ENCODE measurements at regions not wholly inside any gene's neighbourhood (a gene's known extent, or its start where the extent isn't known, plus 50 kb on each side); places are given as distances from the start of the nearest gene placed in this dataset.

DNA sequence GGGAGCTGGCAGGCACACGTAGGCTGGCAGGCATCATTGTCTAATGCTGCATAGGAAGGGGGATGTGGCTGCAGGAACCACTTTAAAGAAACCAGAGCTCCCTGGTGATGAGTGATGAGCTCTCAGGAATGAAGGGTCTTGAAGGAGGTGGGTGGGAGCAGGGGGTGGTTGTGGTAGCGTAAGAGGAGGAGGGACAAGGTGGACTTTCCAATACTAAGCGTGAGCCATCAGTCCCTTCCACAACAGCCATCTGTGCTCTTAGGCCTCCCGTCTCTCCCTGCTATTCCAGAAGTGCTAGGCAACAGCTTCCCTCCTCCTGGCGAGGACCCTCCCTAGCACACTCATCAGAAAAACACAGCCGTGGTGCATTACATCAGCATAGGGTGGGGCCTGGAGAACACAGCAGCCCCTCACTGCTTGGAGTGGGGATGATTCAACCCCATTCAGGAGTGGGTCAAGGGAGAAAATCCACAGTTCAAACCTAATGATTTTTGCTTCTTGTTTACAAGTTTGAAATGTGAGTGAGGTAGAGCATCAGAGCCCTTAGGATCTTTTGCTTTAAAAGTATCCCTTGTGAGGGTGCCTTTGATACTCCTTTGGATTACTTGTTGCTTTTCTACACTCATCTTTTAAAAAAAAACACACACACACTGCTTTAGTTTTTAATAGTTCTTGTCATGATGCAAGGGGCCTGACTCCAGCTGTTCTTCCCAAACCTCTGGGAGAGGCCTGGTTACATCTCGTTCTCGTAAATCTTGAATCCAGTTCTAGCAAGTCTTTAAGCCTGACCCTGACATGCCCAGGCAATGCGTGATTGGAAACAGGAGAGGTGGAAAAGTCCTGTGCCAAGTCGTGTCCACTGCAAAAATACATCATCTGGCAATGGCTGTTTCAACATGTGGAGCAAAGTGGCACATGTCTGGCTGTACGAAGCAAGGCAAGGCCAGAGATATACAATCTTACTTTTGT, 356.4 kb upstream of the DDHD1 start:
- Histone ChIP-seq H2AFZ (no peak overlapping the region), H3K27me3 (ENCODE audit: control insufficient read depth, insufficient read depth, low read length) (no peaks in the 10 kb centered on the region), H3K27ac (no peak overlapping the region), H3K9me3 (ENCODE audit: control insufficient read depth, low read length) (no peaks in the 10 kb centered on the region), H3K36me3 (ENCODE audit: control insufficient read depth, insufficient read depth, low read length) (no peaks in the 10 kb centered on the region), H3K4me2 (ENCODE audit: low read length) (no peak overlapping the region), H3K9ac (no peak overlapping the region), H3K79me2 (no peaks in the 10 kb centered on the region), H3K4me3 (ENCODE audit: low read depth, low read length) (no peak overlapping the region), H3K4me1 (no peaks in the 10 kb centered on the region)
- TF ChIP-seq, protein P1, sequence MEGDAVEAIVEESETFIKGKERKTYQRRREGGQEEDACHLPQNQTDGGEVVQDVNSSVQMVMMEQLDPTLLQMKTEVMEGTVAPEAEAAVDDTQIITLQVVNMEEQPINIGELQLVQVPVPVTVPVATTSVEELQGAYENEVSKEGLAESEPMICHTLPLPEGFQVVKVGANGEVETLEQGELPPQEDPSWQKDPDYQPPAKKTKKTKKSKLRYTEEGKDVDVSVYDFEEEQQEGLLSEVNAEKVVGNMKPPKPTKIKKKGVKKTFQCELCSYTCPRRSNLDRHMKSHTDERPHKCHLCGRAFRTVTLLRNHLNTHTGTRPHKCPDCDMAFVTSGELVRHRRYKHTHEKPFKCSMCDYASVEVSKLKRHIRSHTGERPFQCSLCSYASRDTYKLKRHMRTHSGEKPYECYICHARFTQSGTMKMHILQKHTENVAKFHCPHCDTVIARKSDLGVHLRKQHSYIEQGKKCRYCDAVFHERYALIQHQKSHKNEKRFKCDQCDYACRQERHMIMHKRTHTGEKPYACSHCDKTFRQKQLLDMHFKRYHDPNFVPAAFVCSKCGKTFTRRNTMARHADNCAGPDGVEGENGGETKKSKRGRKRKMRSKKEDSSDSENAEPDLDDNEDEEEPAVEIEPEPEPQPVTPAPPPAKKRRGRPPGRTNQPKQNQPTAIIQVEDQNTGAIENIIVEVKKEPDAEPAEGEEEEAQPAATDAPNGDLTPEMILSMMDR (IDR thresholded peaks at IDR 0.05): no peak

DNA sequence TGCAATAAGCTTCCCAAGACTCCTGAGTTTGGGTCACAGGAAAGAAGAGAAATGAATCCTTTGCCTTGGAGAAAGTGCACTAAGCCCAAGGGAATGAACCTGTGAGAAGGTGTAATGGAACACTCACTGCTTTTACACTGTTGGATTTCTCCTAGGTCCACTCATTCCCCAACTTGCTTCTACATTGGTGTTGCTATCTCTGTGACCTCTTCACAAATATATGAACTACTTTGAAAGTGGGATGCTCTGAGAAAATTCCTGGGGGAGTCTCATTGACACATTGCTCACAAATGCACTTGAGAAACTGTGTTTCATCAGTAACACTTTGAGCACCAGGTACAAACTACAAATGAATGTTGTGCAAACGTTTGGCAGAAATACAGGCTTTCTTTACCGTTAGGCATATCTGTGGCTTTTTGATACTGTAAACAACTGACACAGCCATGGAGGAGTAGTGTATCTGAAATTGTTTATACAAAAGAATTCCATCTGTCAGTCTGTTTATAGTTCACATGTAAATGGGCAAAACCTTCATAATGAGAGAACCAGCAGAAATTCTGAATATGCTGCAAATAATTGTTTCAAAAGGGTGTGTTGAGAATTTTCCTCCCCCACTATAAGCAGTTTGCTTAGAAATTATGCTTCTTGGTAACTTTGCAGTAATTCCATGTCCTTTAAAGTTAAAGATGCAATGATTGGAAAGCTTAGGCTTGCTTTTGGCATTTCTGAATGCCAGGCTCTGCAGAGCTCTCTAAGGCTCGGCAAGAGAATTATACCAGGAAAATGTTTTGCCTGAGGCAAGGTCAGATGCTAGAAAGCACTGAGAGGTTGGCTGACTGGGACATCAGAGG, 348.5 kb upstream of the DDHD1 start:
- no peak overlapping the region for H3K4me3 ChIP-seq (ENCODE audit: low read depth, low read length)
- H3K36me3 ChIP-seq (ENCODE audit: control insufficient read depth, insufficient read depth, low read length): no peaks in the 10 kb centered on the region
- TF ChIP-seq, protein P1 (IDR thresholded peaks at IDR 0.05): no peak
- no peaks in the 10 kb centered on the region for H3K79me2 ChIP-seq
- no peaks in the 10 kb centered on the region for H3K9me3 ChIP-seq (ENCODE audit: control insufficient read depth, low read length)
- H3K4me2 ChIP-seq (ENCODE audit: low read length): no peak overlapping the region
- no peaks in the 10 kb centered on the region for H3K27me3 ChIP-seq (ENCODE audit: control insufficient read depth, insufficient read depth, low read length)
- H3K9ac ChIP-seq: no peak overlapping the region
- H3K4me1 ChIP-seq: no peaks in the 10 kb centered on the region
- no peak overlapping the region for H2AFZ ChIP-seq
- no peak overlapping the region for H3K27ac ChIP-seq

- no peaks in the 10 kb centered on the region for H3K79me2 ChIP-seq
- H3K4me2 ChIP-seq (ENCODE audit: low read length): no peak overlapping the region
- TF ChIP-seq, protein P1 (IDR thresholded peaks at IDR 0.05): no peak
- H3K9me3 ChIP-seq (ENCODE audit: control insufficient read depth, low read length): no peaks in the 10 kb centered on the region
- no peak overlapping the region for H3K27ac ChIP-seq
- no peaks in the 10 kb centered on the region for H3K4me1 ChIP-seq
- H3K36me3 ChIP-seq (ENCODE audit: control insufficient read depth, insufficient read depth, low read length): no peaks in the 10 kb centered on the region
- no peak overlapping the region for H3K9ac ChIP-seq
- no peak overlapping the region for H3K4me3 ChIP-seq (ENCODE audit: low read depth, low read length)
- no peak overlapping the region for H2AFZ ChIP-seq
- H3K27me3 ChIP-seq (ENCODE audit: control insufficient read depth, insufficient read depth, low read length): no peaks in the 10 kb centered on the region
Measured at GRCh38 chr14:53500191-53500590, 347.1 kb upstream of the DDHD1 start.

GRCh38 chr14:53496668-53497067, 343.5 kb upstream of the DDHD1 start:
- Histone ChIP-seq H3K9me3 (ENCODE audit: control insufficient read depth, low read length) (no peaks in the 10 kb centered on the region), H3K27ac (no peak overlapping the region), H3K27me3 (ENCODE audit: control insufficient read depth, insufficient read depth, low read length) (no peaks in the 10 kb centered on the region), H3K79me2 (no peaks in the 10 kb centered on the region), H3K4me1 (no peaks in the 10 kb centered on the region), H3K36me3 (ENCODE audit: control insufficient read depth, insufficient read depth, low read length) (no peaks in the 10 kb centered on the region), H3K9ac (no peak overlapping the region), H2AFZ (no peak overlapping the region), H3K4me2 (ENCODE audit: low read length) (no peak overlapping the region), H3K4me3 (ENCODE audit: low read depth, low read length) (no peak overlapping the region)
- TF ChIP-seq, protein P1 (IDR thresholded peaks at IDR 0.05): no peak
